Keratinocyte (primary cell): ENCODE measurements at regions not wholly inside any gene's neighbourhood (a gene's known extent, or its start where the extent isn't known, plus 50 kb on each side); places are given as distances from the start of the nearest gene placed in this dataset.

ENCODE experiments used
- DNase-seq: peaks from one replicate; pipeline ENCODE4 v3.0.0-alpha.2; 2011; ENCODE audit warnings: low read depth, missing footprints, low spot score
- FAIRE-seq: peaks from 2 replicates; lab custom pipeline; 2011; peaks lifted over from hg19 to GRCh38; lab: Jason Lieb, UNC
- H2AFZ ChIP-seq: 2 replicates; pipeline ENCODE4 v1.6.0; 2012; ENCODE audit warnings: low read length, control low read depth, inconsistent platforms; ENCODE audit not compliant: control insufficient read depth
- H3K27ac ChIP-seq: 2 replicates; pipeline ENCODE4 v1.5.1; 2011; ENCODE audit warnings: low read length; ENCODE audit not compliant: control insufficient read depth, insufficient read depth
- H3K27me3 ChIP-seq: 3 replicates; pipeline ENCODE4 v1.6.0; 2011; ENCODE audit warnings: low read length; ENCODE audit not compliant: control insufficient read depth, insufficient read depth; ENCODE audit errors: extremely low read depth
- H3K36me3 ChIP-seq, 2 experiments: 2 replicates in 1 of 2; 3 replicates in 1 of 2; pipeline ENCODE4 v1.5.1; 2011; ENCODE audit warnings: low read length in 2 of 2, mild to moderate bottlenecking in 1 of 2; ENCODE audit not compliant: control insufficient read depth in 2 of 2, insufficient read depth in 2 of 2; ENCODE audit errors: extremely low read depth in 1 of 2
- H3K4me1 ChIP-seq: 3 replicates; pipeline ENCODE4 v1.5.1; 2011; ENCODE audit warnings: low read length; ENCODE audit not compliant: control insufficient read depth, insufficient read depth; ENCODE audit errors: extremely low read depth
- H3K4me2 ChIP-seq: 3 replicates; pipeline ENCODE4 v1.6.0; 2011; ENCODE audit warnings: low read depth, low read length; ENCODE audit not compliant: control insufficient read depth, insufficient read depth; ENCODE audit errors: extremely low read depth
- H3K4me3 ChIP-seq, 3 experiments: fragments of 200-600 bp in 1 of 3; sonication (generic) in 1 of 3; 2 replicates in 2 of 3; 3 replicates in 1 of 3; pipeline ENCODE4 v1.5.1; 2011 to 2016; ENCODE audit warnings: low read length in 3 of 3, mild to moderate bottlenecking in 3 of 3, control low read depth in 2 of 3, inconsistent platforms in 1 of 3, low read depth in 1 of 3, mixed read lengths in 1 of 3, mixed run types in 1 of 3, moderate library complexity in 1 of 3; ENCODE audit not compliant: control insufficient read depth in 2 of 3, insufficient read depth in 2 of 3; ENCODE audit errors: extremely low read depth in 1 of 3
- H3K79me2 ChIP-seq: 2 replicates; pipeline ENCODE4 v1.6.0; 2012; ENCODE audit warnings: low read length; ENCODE audit not compliant: control insufficient read depth, insufficient read depth
- H3K9ac ChIP-seq: 3 replicates; pipeline ENCODE4 v1.6.0; 2011; ENCODE audit warnings: low read length; ENCODE audit not compliant: control insufficient read depth, insufficient read depth; ENCODE audit errors: extremely low read depth
- H3K9me1 ChIP-seq: 3 replicates; pipeline ENCODE4 v1.6.0; 2011; ENCODE audit warnings: low read length; ENCODE audit not compliant: control insufficient read depth, insufficient read depth; ENCODE audit errors: extremely low read depth
- H3K9me3 ChIP-seq: 2 replicates; pipeline ENCODE4 v1.5.1; 2012; ENCODE audit warnings: low read depth, low read length; ENCODE audit not compliant: control insufficient read depth
- H4K20me1 ChIP-seq: 3 replicates; pipeline ENCODE4 v1.6.0; 2011; ENCODE audit warnings: low read length; ENCODE audit not compliant: control insufficient read depth, insufficient read depth; ENCODE audit errors: extremely low read depth
- CTCF ChIP-seq, 3 experiments: IDR thresholded peaks in 1 of 3; conservative IDR thresholded peaks in 1 of 3; optimal IDR thresholded peaks in 1 of 3; 2 replicates in 2 of 3; 3 replicates in 1 of 3; pipeline versions ENCODE3 to v1.5.1; 2011; ENCODE audit warnings: low read length in 3 of 3, mild to moderate bottlenecking in 3 of 3, moderate library complexity in 2 of 3, control low read depth in 1 of 3, inconsistent platforms in 1 of 3; ENCODE audit not compliant: insufficient read depth in 2 of 3; ENCODE audit errors: extremely low read depth in 1 of 3
- EZH2 ChIP-seq: IDR thresholded peaks from one replicate; pipeline ENCODE4 v1.6.1; 2012; ENCODE audit warnings: inconsistent platforms, mild to moderate bottlenecking, low read length, moderate library complexity
- dilution Hi-C: fragments of 300-500 bp; cut with MboI; formaldehyde crosslinking; loops from one replicate; pipeline ENCODE4 v1.7.0; 2020; ENCODE audit warnings: low sequenced_read_pairs; ENCODE audit not compliant: extremely low pct_ligation_motif_present

GRCh38 chr3:177333533-177334520, 136.5 kb upstream of the TBL1XR1 start:
- Histone ChIP-seq H3K9me1 (no peaks in the 10 kb centered on the region), H3K27me3 (no peaks in the 10 kb centered on the region), H3K4me2 (no peak overlapping the region), H3K4me1 (no peaks in the 10 kb centered on the region), H4K20me1 (no peaks in the 10 kb centered on the region), H3K79me2 (no peaks in the 10 kb centered on the region), H3K9ac (no peak overlapping the region), H3K9me3 (no peaks in the 10 kb centered on the region), H3K27ac (no peak overlapping the region), H3K4me3 (no peak overlapping the region), H2AFZ (no peak overlapping the region), H3K36me3 (no peaks in the 10 kb centered on the region)
- TF ChIP-seq EZH2, result no peak
- TF ChIP-seq CTCF (optimal IDR thresholded peaks at IDR 0.05 in 1 of 3, IDR thresholded peaks at IDR 0.05 in 1 of 3, conservative IDR thresholded peaks at IDR 0.05 in 1 of 3; ENCODE audit: extremely low read depth in 1 of 3, insufficient read depth in 2 of 3, low read length in 3 of 3), result no peak
- FAIRE-seq (no peak), DNase-seq (no peak)
- dilution Hi-C loops, result no loop called here

- Histone ChIP-seq H2AFZ (no peak overlapping the region), H3K36me3 (no peaks in the 10 kb centered on the region), H3K4me1 (no peaks in the 10 kb centered on the region), H3K9ac (no peak overlapping the region), H3K4me3 (no peak overlapping the region), H3K9me3 (no peaks in the 10 kb centered on the region), H3K27me3 (no peaks in the 10 kb centered on the region), H3K4me2 (no peak overlapping the region), H3K27ac (no peak overlapping the region), H4K20me1 (no peaks in the 10 kb centered on the region), H3K9me1 (no peaks in the 10 kb centered on the region), H3K79me2 (no peaks in the 10 kb centered on the region)
- no peak for DNase-seq
- dilution Hi-C loops, result no loop called here
- no peak for FAIRE-seq
- no peak for TF ChIP-seq EZH2
- TF ChIP-seq CTCF (optimal IDR thresholded peaks at IDR 0.05 in 1 of 3, IDR thresholded peaks at IDR 0.05 in 1 of 3, conservative IDR thresholded peaks at IDR 0.05 in 1 of 3; ENCODE audit: extremely low read depth in 1 of 3, insufficient read depth in 2 of 3, low read length in 3 of 3), result no peak
Observed at GRCh38 chr3:177334803-177335202, 137.5 kb upstream of the TBL1XR1 start.
